ENCODE measurements at regions not wholly inside any gene's neighbourhood (a gene's known extent, or its start where the extent isn't known, plus 50 kb on each side); places are given as distances from the start of the nearest gene placed in this dataset.

- Histone ChIP-seq H3K27me3 (ENCODE audit: control insufficient read depth in 3 of 3, insufficient read depth in 3 of 3, low read length in 3 of 3) (peaks cover 0 to 3% (median 0%) of the 10 kb centered on the region in 3 donors), H3K27ac (ENCODE audit: low read depth, low read length) (no peak overlapping the region), H3K9ac (ENCODE audit: low read depth in 1 of 3, low read length in 3 of 3) (no peak overlapping the region), H3K9me3 (ENCODE audit: control insufficient read depth in 3 of 3, low read length in 3 of 3) (no peaks in the 10 kb centered on the region), H3K36me3 (ENCODE audit: control insufficient read depth in 3 of 3, insufficient read depth in 3 of 3, low read length in 3 of 3) (no peaks in the 10 kb centered on the region), H3K4me1 (ENCODE audit: control insufficient read depth in 3 of 3, insufficient read depth in 3 of 3, low read length in 3 of 3) (no peaks in the 10 kb centered on the region), H3K4me3 (ENCODE audit: low read length in 3 of 3) (no peak overlapping the region)
Measured at GRCh38 chr5:161093100-161093499, 241.1 kb upstream of the ATP10B start.

DNA sequence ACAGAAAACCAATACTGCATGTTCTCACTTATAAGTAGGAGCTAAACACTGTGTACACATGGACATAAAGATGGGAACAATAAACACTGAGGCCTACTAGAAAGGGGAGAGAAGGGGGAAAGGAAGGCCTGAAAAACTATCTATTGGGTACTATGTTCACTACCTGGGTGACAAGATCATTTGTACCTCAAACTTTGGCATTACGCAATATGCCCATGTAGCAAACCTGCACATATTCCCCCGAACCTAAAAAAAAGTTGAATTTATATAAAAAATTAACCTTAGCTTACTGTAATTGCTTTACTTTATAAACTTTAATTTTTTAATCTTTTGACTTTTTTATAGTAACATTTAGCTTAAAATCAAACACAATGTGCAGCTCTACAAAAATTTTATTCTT lies 237.6 kb upstream of the ATP10B start:
- Histone ChIP-seq H3K27me3 (ENCODE audit: control insufficient read depth in 3 of 3, insufficient read depth in 3 of 3, low read length in 3 of 3) (no peaks in the 10 kb centered on the region), H3K9me3 (ENCODE audit: control insufficient read depth in 3 of 3, low read length in 3 of 3) (no peaks in the 10 kb centered on the region), H3K36me3 (ENCODE audit: control insufficient read depth in 3 of 3, insufficient read depth in 3 of 3, low read length in 3 of 3) (no peaks in the 10 kb centered on the region), H3K9ac (ENCODE audit: low read depth in 1 of 3, low read length in 3 of 3) (no peak overlapping the region), H3K4me1 (ENCODE audit: control insufficient read depth in 3 of 3, insufficient read depth in 3 of 3, low read length in 3 of 3) (no peaks in the 10 kb centered on the region), H3K4me3 (ENCODE audit: low read length in 3 of 3) (no peak overlapping the region), H3K27ac (ENCODE audit: low read depth, low read length) (no peak overlapping the region)

- Histone ChIP-seq H3K4me3 (ENCODE audit: low read length in 3 of 3) (no peak overlapping the region), H3K36me3 (ENCODE audit: control insufficient read depth in 3 of 3, insufficient read depth in 3 of 3, low read length in 3 of 3) (no peaks in the 10 kb centered on the region)
Measured at GRCh38 chr5:161086461-161086860, 234.4 kb upstream of the ATP10B start.

GRCh38 chr5:161085056-161085455 lies 233.0 kb upstream of the ATP10B start:
- Histone ChIP-seq H3K9me3 (ENCODE audit: control insufficient read depth in 3 of 3, low read length in 3 of 3) (no peaks in the 10 kb centered on the region), H3K27me3 (ENCODE audit: control insufficient read depth in 3 of 3, insufficient read depth in 3 of 3, low read length in 3 of 3) (no peaks in the 10 kb centered on the region), H3K9ac (ENCODE audit: low read depth in 1 of 3, low read length in 3 of 3) (no peak overlapping the region), H3K4me3 (ENCODE audit: low read length in 3 of 3) (no peak overlapping the region), H3K36me3 (ENCODE audit: control insufficient read depth in 3 of 3, insufficient read depth in 3 of 3, low read length in 3 of 3) (no peaks in the 10 kb centered on the region), H3K27ac (ENCODE audit: low read depth, low read length) (no peak overlapping the region), H3K4me1 (ENCODE audit: control insufficient read depth in 3 of 3, insufficient read depth in 3 of 3, low read length in 3 of 3) (no peaks in the 10 kb centered on the region)

More at GRCh38 chr5:161086461-161086860, 234.4 kb upstream of the ATP10B start:
- Histone ChIP-seq H3K4me1 (ENCODE audit: control insufficient read depth in 3 of 3, insufficient read depth in 3 of 3, low read length in 3 of 3) (no peaks in the 10 kb centered on the region), H3K9ac (ENCODE audit: low read depth in 1 of 3, low read length in 3 of 3) (no peak overlapping the region), H3K27me3 (ENCODE audit: control insufficient read depth in 3 of 3, insufficient read depth in 3 of 3, low read length in 3 of 3) (no peaks in the 10 kb centered on the region), H3K27ac (ENCODE audit: low read depth, low read length) (no peak overlapping the region), H3K9me3 (ENCODE audit: control insufficient read depth in 3 of 3, low read length in 3 of 3) (no peaks in the 10 kb centered on the region)

DNA sequence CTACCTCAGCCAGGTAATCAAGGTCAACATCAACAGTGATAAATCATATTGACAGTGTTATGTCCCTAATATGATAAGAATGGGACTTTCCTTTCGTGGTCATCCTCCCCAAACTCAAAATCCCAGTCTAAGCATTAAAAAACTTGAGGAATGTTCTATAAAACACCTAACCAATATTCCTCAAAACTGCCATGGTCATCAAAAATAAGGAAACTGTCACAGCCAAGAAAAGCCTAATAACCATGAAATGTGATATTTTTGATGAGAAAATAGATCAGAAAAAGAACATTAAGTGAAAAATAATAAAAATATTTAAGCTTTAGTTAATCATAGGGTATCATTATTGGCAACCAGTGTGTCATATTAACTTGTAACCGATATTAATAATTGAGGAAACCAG lies 232.1 kb upstream of the ATP10B start:
- Histone ChIP-seq H3K27me3 (ENCODE audit: control insufficient read depth in 3 of 3, insufficient read depth in 3 of 3, low read length in 3 of 3) (no peaks in the 10 kb centered on the region), H3K4me1 (ENCODE audit: control insufficient read depth in 3 of 3, insufficient read depth in 3 of 3, low read length in 3 of 3) (no peaks in the 10 kb centered on the region), H3K4me3 (ENCODE audit: low read length in 3 of 3) (no peak overlapping the region), H3K27ac (ENCODE audit: low read depth, low read length) (no peak overlapping the region), H3K36me3 (ENCODE audit: control insufficient read depth in 3 of 3, insufficient read depth in 3 of 3, low read length in 3 of 3) (no peaks in the 10 kb centered on the region), H3K9me3 (ENCODE audit: control insufficient read depth in 3 of 3, low read length in 3 of 3) (no peaks in the 10 kb centered on the region), H3K9ac (ENCODE audit: low read depth in 1 of 3, low read length in 3 of 3) (no peak overlapping the region)

GRCh38 chr5:161078793-161079192 lies 226.8 kb upstream of the ATP10B start:
- H3K36me3 ChIP-seq (ENCODE audit: control insufficient read depth in 3 of 3, insufficient read depth in 3 of 3, low read length in 3 of 3), result no peaks in the 10 kb centered on the region
- no peak overlapping the region for H3K27ac ChIP-seq (ENCODE audit: low read depth, low read length)
- H3K4me1 ChIP-seq (ENCODE audit: control insufficient read depth in 3 of 3, insufficient read depth in 3 of 3, low read length in 3 of 3), result no peaks in the 10 kb centered on the region
- H3K9me3 ChIP-seq (ENCODE audit: control insufficient read depth in 3 of 3, low read length in 3 of 3), result no peaks in the 10 kb centered on the region
- no peak overlapping the region for H3K9ac ChIP-seq (ENCODE audit: low read depth in 1 of 3, low read length in 3 of 3)
- H3K27me3 ChIP-seq (ENCODE audit: control insufficient read depth in 3 of 3, insufficient read depth in 3 of 3, low read length in 3 of 3), result no peaks in the 10 kb centered on the region
- no peak overlapping the region for H3K4me3 ChIP-seq (ENCODE audit: low read length in 3 of 3)

GRCh38 chr5:161077936-161078545 lies 226.0 kb upstream of the ATP10B start:
- no peak overlapping the region for H3K4me3 ChIP-seq (ENCODE audit: low read length in 3 of 3)
- no peak overlapping the region for H3K27ac ChIP-seq (ENCODE audit: low read depth, low read length)
- no peaks in the 10 kb centered on the region for H3K4me1 ChIP-seq (ENCODE audit: control insufficient read depth in 3 of 3, insufficient read depth in 3 of 3, low read length in 3 of 3)
- H3K9me3 ChIP-seq (ENCODE audit: control insufficient read depth in 3 of 3, low read length in 3 of 3), result no peaks in the 10 kb centered on the region
- no peaks in the 10 kb centered on the region for H3K36me3 ChIP-seq (ENCODE audit: control insufficient read depth in 3 of 3, insufficient read depth in 3 of 3, low read length in 3 of 3)
- no peak overlapping the region for H3K9ac ChIP-seq (ENCODE audit: low read depth in 1 of 3, low read length in 3 of 3)
- no peaks in the 10 kb centered on the region for H3K27me3 ChIP-seq (ENCODE audit: control insufficient read depth in 3 of 3, insufficient read depth in 3 of 3, low read length in 3 of 3)

GRCh38 chr5:161077496-161077895 lies 225.5 kb upstream of the ATP10B start:
- H3K4me1 ChIP-seq (ENCODE audit: control insufficient read depth in 3 of 3, insufficient read depth in 3 of 3, low read length in 3 of 3), result no peaks in the 10 kb centered on the region
- no peaks in the 10 kb centered on the region for H3K27me3 ChIP-seq (ENCODE audit: control insufficient read depth in 3 of 3, insufficient read depth in 3 of 3, low read length in 3 of 3)
- H3K27ac ChIP-seq (ENCODE audit: low read depth, low read length), result no peak overlapping the region
- H3K36me3 ChIP-seq (ENCODE audit: control insufficient read depth in 3 of 3, insufficient read depth in 3 of 3, low read length in 3 of 3), result no peaks in the 10 kb centered on the region
- no peaks in the 10 kb centered on the region for H3K9me3 ChIP-seq (ENCODE audit: control insufficient read depth in 3 of 3, low read length in 3 of 3)
- H3K9ac ChIP-seq (ENCODE audit: low read depth in 1 of 3, low read length in 3 of 3), result no peak overlapping the region
- no peak overlapping the region for H3K4me3 ChIP-seq (ENCODE audit: low read length in 3 of 3)

DNA sequence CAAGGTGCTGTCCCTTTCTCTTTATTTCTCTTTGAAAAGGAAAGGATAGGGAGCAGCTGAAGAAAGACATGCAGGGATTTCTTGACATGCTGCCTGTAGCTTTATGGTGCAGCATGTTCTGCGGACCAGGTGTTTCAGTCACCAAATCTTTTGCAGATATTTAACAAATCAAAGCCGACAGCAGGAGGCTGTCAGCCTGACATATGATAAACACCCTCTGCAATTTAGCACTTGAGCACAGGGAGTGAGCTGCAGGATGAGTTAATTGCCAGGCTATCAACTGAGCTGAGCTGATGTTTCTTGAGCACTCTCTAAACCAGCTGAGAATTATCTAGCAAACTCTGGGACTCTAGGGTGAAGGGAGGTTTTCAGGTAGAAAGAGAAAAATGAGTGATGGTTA lies 212.8 kb upstream of the ATP10B start:
- no peaks in the 10 kb centered on the region for H3K36me3 ChIP-seq (ENCODE audit: control insufficient read depth in 3 of 3, insufficient read depth in 3 of 3, low read length in 3 of 3)
- H3K9ac ChIP-seq (ENCODE audit: low read depth in 1 of 3, low read length in 3 of 3), result no peak overlapping the region
- no peak overlapping the region for H3K27ac ChIP-seq (ENCODE audit: low read depth, low read length)
- no peaks in the 10 kb centered on the region for H3K4me1 ChIP-seq (ENCODE audit: control insufficient read depth in 3 of 3, insufficient read depth in 3 of 3, low read length in 3 of 3)
- H3K9me3 ChIP-seq (ENCODE audit: control insufficient read depth in 3 of 3, low read length in 3 of 3), result no peaks in the 10 kb centered on the region
- no peak overlapping the region for H3K4me3 ChIP-seq (ENCODE audit: low read length in 3 of 3)
- no peaks in the 10 kb centered on the region for H3K27me3 ChIP-seq (ENCODE audit: control insufficient read depth in 3 of 3, insufficient read depth in 3 of 3, low read length in 3 of 3)

DNA sequence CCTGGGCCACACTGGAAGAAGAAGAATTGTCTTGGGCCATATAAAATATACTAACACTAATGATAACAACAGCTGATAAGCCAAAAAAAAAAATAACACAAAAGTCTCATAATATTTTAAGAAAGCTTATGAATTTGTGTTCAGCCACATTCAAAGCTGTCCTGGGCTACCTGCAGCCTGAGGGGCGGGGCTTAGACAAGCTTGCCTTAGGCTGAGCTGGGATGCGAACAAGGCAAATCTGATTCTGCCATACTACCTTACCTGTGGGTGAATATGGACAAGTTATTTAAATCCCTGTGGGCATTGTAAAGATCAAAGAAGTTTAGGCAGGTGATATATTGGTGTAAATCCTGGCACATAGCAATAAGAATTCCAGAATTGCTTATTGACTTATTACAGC lies 212.3 kb upstream of the ATP10B start:
- no peaks in the 10 kb centered on the region for H3K4me1 ChIP-seq (ENCODE audit: control insufficient read depth in 3 of 3, insufficient read depth in 3 of 3, low read length in 3 of 3)
- H3K36me3 ChIP-seq (ENCODE audit: control insufficient read depth in 3 of 3, insufficient read depth in 3 of 3, low read length in 3 of 3), result no peaks in the 10 kb centered on the region
- no peak overlapping the region for H3K4me3 ChIP-seq (ENCODE audit: low read length in 3 of 3)
- H3K9ac ChIP-seq (ENCODE audit: low read depth in 1 of 3, low read length in 3 of 3), result no peak overlapping the region
- H3K9me3 ChIP-seq (ENCODE audit: control insufficient read depth in 3 of 3, low read length in 3 of 3), result no peaks in the 10 kb centered on the region
- no peak overlapping the region for H3K27ac ChIP-seq (ENCODE audit: low read depth, low read length)
- no peaks in the 10 kb centered on the region for H3K27me3 ChIP-seq (ENCODE audit: control insufficient read depth in 3 of 3, insufficient read depth in 3 of 3, low read length in 3 of 3)

GRCh38 chr5:161058781-161059180 lies 206.8 kb upstream of the ATP10B start:
- Histone ChIP-seq H3K27ac (ENCODE audit: low read depth, low read length) (no peak overlapping the region), H3K36me3 (ENCODE audit: control insufficient read depth in 3 of 3, insufficient read depth in 3 of 3, low read length in 3 of 3) (no peaks in the 10 kb centered on the region), H3K9me3 (ENCODE audit: control insufficient read depth in 3 of 3, low read length in 3 of 3) (no peaks in the 10 kb centered on the region), H3K9ac (ENCODE audit: low read depth in 1 of 3, low read length in 3 of 3) (no peak overlapping the region), H3K4me1 (ENCODE audit: control insufficient read depth in 3 of 3, insufficient read depth in 3 of 3, low read length in 3 of 3) (no peaks in the 10 kb centered on the region), H3K4me3 (ENCODE audit: low read length in 3 of 3) (no peak overlapping the region), H3K27me3 (ENCODE audit: control insufficient read depth in 3 of 3, insufficient read depth in 3 of 3, low read length in 3 of 3) (no peaks in the 10 kb centered on the region)
